Endothelial cell of umbilical vein (primary cell): ENCODE measurements at regions not wholly inside any gene's neighbourhood (a gene's known extent, or its start where the extent isn't known, plus 50 kb on each side); places are given as distances from the start of the nearest gene placed in this dataset.

ENCODE experiments used
- BruUV-seq: library from RNA; stranded (reverse); fragments of 400-500 nt; replicated peaks from 2 replicates; lab custom pipeline; 2021; lab: Mats Ljungman, UMichigan
- CTCF ChIA-PET: fragments of 300-600, 350-600 bp; sonication (Branson Sonifier 250); formaldehyde crosslinking; loops from one replicate; lab custom pipeline; 2021; ENCODE audit warnings: antibody characterized with exemption, inconsistent platforms; lab: Charles Lee
- POLR2A ChIA-PET: fragments of 300-600, 350-600 bp; sonication (Branson Sonifier 250); formaldehyde crosslinking; loops from one replicate; lab custom pipeline; 2021; ENCODE audit warnings: antibody characterized with exemption, inconsistent platforms; lab: Charles Lee
- DNase-seq: peaks from one replicate; pipeline ENCODE4 v3.0.0-alpha.2; 2011; ENCODE audit warnings: low read depth, low spot score
- FAIRE-seq: peaks from 2 replicates; lab custom pipeline; 2011; peaks lifted over from hg19 to GRCh38; lab: Jason Lieb, UNC
- H2AFZ ChIP-seq: 2 replicates; pipeline ENCODE4 v1.6.0; 2012; ENCODE audit warnings: low read depth, low read length, control low read depth, inconsistent platforms
- H3K27ac ChIP-seq: 2 replicates; pipeline ENCODE4 v1.5.1; 2011; ENCODE audit warnings: low read depth, mild to moderate bottlenecking, control low read depth, low read length, moderate library complexity; ENCODE audit not compliant: insufficient read depth
- H3K27me3 ChIP-seq, 2 experiments: 2 replicates each; pipeline versions ENCODE4 v1.6.0 to v1.6.1; 2011; ENCODE audit warnings: low read length in 2 of 2, mixed read lengths in 1 of 2; ENCODE audit not compliant: control insufficient read depth in 2 of 2, insufficient read depth in 2 of 2
- H3K36me3 ChIP-seq, 2 experiments: 2 replicates in 1 of 2; 3 replicates in 1 of 2; pipeline ENCODE4 v1.5.1; 2011; ENCODE audit warnings: low read length in 2 of 2, mild to moderate bottlenecking in 1 of 2, moderate library complexity in 1 of 2; ENCODE audit not compliant: control insufficient read depth in 2 of 2, insufficient read depth in 2 of 2; ENCODE audit errors: extremely low read depth in 1 of 2
- H3K4me1 ChIP-seq: 3 replicates; pipeline ENCODE4 v1.5.1; 2011; ENCODE audit warnings: mild to moderate bottlenecking, low read length; ENCODE audit not compliant: control insufficient read depth, insufficient read depth; ENCODE audit errors: extremely low read depth
- H3K4me2 ChIP-seq: 2 replicates; pipeline ENCODE4 v1.6.1; 2011; ENCODE audit warnings: low read length, control low read depth, mixed read lengths; ENCODE audit not compliant: insufficient read depth
- H3K4me3 ChIP-seq, 3 experiments: fragments of 200-600 bp in 1 of 3; sonication (generic), shearing (Covaris generic) in 1 of 3; replicated peaks in 1 of 3; 2 replicates each; pipeline ENCODE4 v1.5.1; 2011 to 2016; ENCODE audit warnings: control low read depth in 3 of 3, low read length in 3 of 3, mild to moderate bottlenecking in 2 of 3, inconsistent platforms in 1 of 3, low read depth in 1 of 3, moderate library complexity in 1 of 3; ENCODE audit not compliant: insufficient read depth in 1 of 3
- H3K79me2 ChIP-seq: 2 replicates; pipeline ENCODE4 v1.6.0; 2012; ENCODE audit warnings: low read length, inconsistent platforms; ENCODE audit not compliant: control insufficient read depth, insufficient read depth
- H3K9ac ChIP-seq: replicated peaks from 2 replicates; pipeline ENCODE3; 2011; ENCODE audit warnings: low read length, control low read depth; ENCODE audit not compliant: insufficient read depth; ENCODE audit errors: extremely low read depth
- H3K9me1 ChIP-seq: replicated peaks from 3 replicates; pipeline ENCODE4 v1.6.0; 2011; ENCODE audit warnings: mild to moderate bottlenecking, low read length; ENCODE audit not compliant: control insufficient read depth, insufficient read depth; ENCODE audit errors: extremely low read depth
- H3K9me3 ChIP-seq: replicated peaks from 2 replicates; pipeline ENCODE4 v1.5.1; 2012; ENCODE audit warnings: low read length, inconsistent platforms; ENCODE audit not compliant: control insufficient read depth, insufficient read depth
- H4K20me1 ChIP-seq: replicated peaks from 2 replicates; pipeline ENCODE3; 2011; ENCODE audit warnings: mild to moderate bottlenecking, low read length; ENCODE audit not compliant: control insufficient read depth, insufficient read depth; ENCODE audit errors: extremely low read depth
- EZH2 ChIP-seq: IDR thresholded peaks from 2 replicates; pipeline ENCODE4 v1.6.1; 2012; ENCODE audit warnings: borderline replicate concordance, low read depth, mild to moderate bottlenecking, moderate library complexity, low read length, inconsistent platforms; ENCODE audit not compliant: severe bottlenecking
- FOS ChIP-seq: IDR thresholded peaks from 2 replicates; pipeline ENCODE4 v1.6.1; 2011; ENCODE audit warnings: mild to moderate bottlenecking, low read length, moderate library complexity, borderline replicate concordance; ENCODE audit not compliant: insufficient read depth
- GATA2 ChIP-seq: IDR thresholded peaks from 2 replicates; pipeline ENCODE4 v1.7.0; 2011; ENCODE audit warnings: low read depth, mild to moderate bottlenecking, moderate library complexity, mixed read lengths, low read length; ENCODE audit not compliant: insufficient read length, insufficient read depth
- POLR2A ChIP-seq: IDR thresholded peaks from 2 replicates; pipeline ENCODE4 v1.6.1; 2012; ENCODE audit warnings: low read depth, mild to moderate bottlenecking, control low read depth, low read length
- POLR2AphosphoS5 ChIP-seq: IDR thresholded peaks from 2 replicates; pipeline ENCODE4 v1.6.1; 2012; ENCODE audit warnings: low read depth, mild to moderate bottlenecking, control low read depth, low read length, moderate library complexity; ENCODE audit not compliant: insufficient read depth
- dilution Hi-C: fragments of 300-500 bp; cut with MboI; formaldehyde crosslinking; loops from one replicate; pipeline ENCODE4 v1.15.0; 2019; ENCODE audit warnings: low sequenced_read_pairs; ENCODE audit not compliant: extremely low pct_ligation_motif_present
- intact Hi-C: fragments of 100-400 bp; cut with micrococcal nuclease; formaldehyde crosslinking; loops from one replicate; pipeline ENCODE4 v1.10.0; 2022
- TF ChIP-seq, protein P1 (sequence below): IDR thresholded peaks from 2 replicates; pipeline ENCODE4 v1.6.1; 2011; ENCODE audit not compliant: insufficient read depth, insufficient read length
- TF ChIP-seq, protein P2 (sequence below), 2 donors: IDR thresholded peaks; 1 replicate in 1 of 2; 2 replicates in 1 of 2; pipeline ENCODE4 v1.5.1; 2011; ENCODE audit warnings: low read length in 2 of 2, mild to moderate bottlenecking in 2 of 2, moderate library complexity in 2 of 2, control low read depth in 1 of 2, inconsistent platforms in 1 of 2, low read depth in 1 of 2; ENCODE audit not compliant: insufficient read depth in 1 of 2; ENCODE audit errors: extremely low read depth in 1 of 2

DNA sequence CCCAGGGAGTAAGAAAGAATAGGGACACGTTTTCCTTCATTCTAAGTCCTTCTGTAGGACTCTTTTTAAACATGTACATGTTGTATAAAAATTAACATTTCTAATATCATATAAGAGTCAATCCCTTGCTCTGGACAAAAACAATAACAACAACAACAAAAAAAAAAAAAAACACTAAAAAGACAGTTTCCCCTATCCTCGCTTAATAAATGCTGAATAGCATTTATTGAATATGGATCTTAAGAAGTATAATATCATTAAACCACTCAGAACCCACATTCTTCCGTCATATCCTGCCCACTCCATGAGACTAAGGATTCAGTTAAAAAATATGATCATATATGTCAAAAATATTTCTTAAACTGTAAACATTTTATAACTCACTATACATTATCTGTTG is 145.1 kb downstream of the AQP9 start:
- Histone ChIP-seq H3K4me2 (no peak overlapping the region), H4K20me1 (no peaks in the 10 kb centered on the region), H3K27me3 (peaks cover 6 to 8% of the 10 kb centered on the region in 2 experiments), H3K79me2 (no peaks in the 10 kb centered on the region), H3K4me3 (no peak overlapping the region), H2AFZ (no peak overlapping the region), H3K36me3 (no peaks in the 10 kb centered on the region), H3K9me3 (no peaks in the 10 kb centered on the region), H3K9me1 (no peaks in the 10 kb centered on the region), H3K27ac (no peak overlapping the region), H3K9ac (no peak overlapping the region), H3K4me1 (no peaks in the 10 kb centered on the region)
- no peak for FAIRE-seq
- POLR2A ChIA-PET = no interaction called here
- TF ChIP-seq EZH2 (no peak), FOS (no peak), POLR2AphosphoS5 (no peak), POLR2A (no peak)
- TF ChIP-seq, protein P1, sequence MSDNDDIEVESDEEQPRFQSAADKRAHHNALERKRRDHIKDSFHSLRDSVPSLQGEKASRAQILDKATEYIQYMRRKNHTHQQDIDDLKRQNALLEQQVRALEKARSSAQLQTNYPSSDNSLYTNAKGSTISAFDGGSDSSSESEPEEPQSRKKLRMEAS = no peak
- TF ChIP-seq, protein P2, sequence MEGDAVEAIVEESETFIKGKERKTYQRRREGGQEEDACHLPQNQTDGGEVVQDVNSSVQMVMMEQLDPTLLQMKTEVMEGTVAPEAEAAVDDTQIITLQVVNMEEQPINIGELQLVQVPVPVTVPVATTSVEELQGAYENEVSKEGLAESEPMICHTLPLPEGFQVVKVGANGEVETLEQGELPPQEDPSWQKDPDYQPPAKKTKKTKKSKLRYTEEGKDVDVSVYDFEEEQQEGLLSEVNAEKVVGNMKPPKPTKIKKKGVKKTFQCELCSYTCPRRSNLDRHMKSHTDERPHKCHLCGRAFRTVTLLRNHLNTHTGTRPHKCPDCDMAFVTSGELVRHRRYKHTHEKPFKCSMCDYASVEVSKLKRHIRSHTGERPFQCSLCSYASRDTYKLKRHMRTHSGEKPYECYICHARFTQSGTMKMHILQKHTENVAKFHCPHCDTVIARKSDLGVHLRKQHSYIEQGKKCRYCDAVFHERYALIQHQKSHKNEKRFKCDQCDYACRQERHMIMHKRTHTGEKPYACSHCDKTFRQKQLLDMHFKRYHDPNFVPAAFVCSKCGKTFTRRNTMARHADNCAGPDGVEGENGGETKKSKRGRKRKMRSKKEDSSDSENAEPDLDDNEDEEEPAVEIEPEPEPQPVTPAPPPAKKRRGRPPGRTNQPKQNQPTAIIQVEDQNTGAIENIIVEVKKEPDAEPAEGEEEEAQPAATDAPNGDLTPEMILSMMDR (IDR thresholded peaks at IDR 0.05; ENCODE audit: extremely low read depth in 1 of 2, insufficient read depth in 1 of 2, low read depth in 1 of 2, low read length in 2 of 2) = no peak
- no TSS peak for BruUV-seq
- intact Hi-C loops = no loop called here
- CTCF ChIA-PET = interaction anchor here (2.0 kb wide), 1 partner anchor 10 kb away, joined by 5 read pairs; no protein-coding TSS in a partner anchor
- DNase-seq = no peak
- dilution Hi-C loops = no loop called here

DNA sequence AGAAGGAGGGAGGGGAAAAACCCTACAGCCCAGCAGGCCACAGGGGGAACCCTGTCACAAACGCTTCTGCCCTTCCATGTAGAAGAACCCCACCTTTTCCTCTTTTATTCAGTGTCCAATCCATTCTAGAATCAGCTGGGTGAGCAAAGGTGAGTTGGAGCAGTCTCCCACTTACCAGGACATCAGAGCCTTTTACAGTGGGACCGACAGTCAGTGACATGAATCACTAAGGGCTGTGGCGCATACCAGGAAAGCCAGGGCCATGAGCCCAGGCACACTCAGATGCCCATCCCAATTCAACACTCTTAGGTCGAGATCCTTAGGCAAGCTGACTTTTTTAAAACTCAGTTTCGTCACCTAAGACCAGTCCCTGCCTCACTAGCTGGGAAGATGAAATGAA is 146.1 kb downstream of the AQP9 start:
- H3K9me3 ChIP-seq = no peaks in the 10 kb centered on the region
- no peak overlapping the region for H3K27ac ChIP-seq
- no peaks in the 10 kb centered on the region for H4K20me1 ChIP-seq
- H3K9ac ChIP-seq = no peak overlapping the region
- no peaks in the 10 kb centered on the region for H3K79me2 ChIP-seq
- TF ChIP-seq POLR2AphosphoS5 (no peak), GATA2 (no peak)
- peaks cover 3 to 5% of the 10 kb centered on the region in 2 experiments for H3K27me3 ChIP-seq
- POLR2A ChIA-PET = no interaction called here
- no peak overlapping the region for H3K4me2 ChIP-seq
- FAIRE-seq = no peak
- CTCF ChIA-PET = interaction anchor here (2.0 kb wide), 1 partner anchor 11 kb away, joined by 5 read pairs; no protein-coding TSS in a partner anchor
- H3K4me1 ChIP-seq = no peaks in the 10 kb centered on the region
- dilution Hi-C loops (no loop called here), intact Hi-C loops (no loop called here)
- H3K9me1 ChIP-seq = no peaks in the 10 kb centered on the region
- H2AFZ ChIP-seq = no peak overlapping the region
- no TSS peak for BruUV-seq
- no peak overlapping the region for H3K4me3 ChIP-seq
- no peaks in the 10 kb centered on the region for H3K36me3 ChIP-seq
- no peak for DNase-seq
